GM19328 (cell line): ENCODE measurements at regions not wholly inside any gene's neighbourhood (a gene's known extent, or its start where the extent isn't known, plus 50 kb on each side); places are given as distances from the start of the nearest gene placed in this dataset.
"Not testable (repeated sequence)": the region's sequence is repeated elsewhere in the genome, so short reads cannot be mapped to it uniquely, and the experiment has no call there.

Experiments used
- ATAC-seq: cut with Tn5 transposase; IDR thresholded peaks from one replicate; pipeline ENCODE4 v1.9.1; 2021; ENCODE audit warnings: mild to moderate bottlenecking, moderate library complexity; ENCODE audit not compliant: unreplicated experiment

GRCh38 chr4:175033162-175033561, 115.0 kb downstream of the ADAM29 start:
- ATAC-seq = no peak

- no peak for ATAC-seq
These were observed 115.8 kb downstream of the ADAM29 start for GRCh38 chr4:175034007-175034406.

- ATAC-seq = no peak
These were observed 117.0 kb downstream of the ADAM29 start for GRCh38 chr4:175034986-175035705.

GRCh38 chr4:175035905-175036304, 117.7 kb downstream of the ADAM29 start:
- ATAC-seq = no peak

GRCh38 chr4:175048111-175048784, 130.1 kb downstream of the ADAM29 start:
- ATAC-seq = no peak

GRCh38 chr4:175048906-175049305, 130.7 kb downstream of the ADAM29 start:
- no peak for ATAC-seq

GRCh38 chr4:175051974-175052373, 133.8 kb downstream of the ADAM29 start:
- ATAC-seq = no peak

GRCh38 chr4:175054980-175055379, 136.8 kb downstream of the ADAM29 start:
- ATAC-seq = no peak

GRCh38 chr4:175062183-175062592, 144.0 kb downstream of the ADAM29 start:
- ATAC-seq = no peak

- ATAC-seq = no peak
These were observed 147.1 kb downstream of the ADAM29 start for GRCh38 chr4:175065228-175065627.

- ATAC-seq = no peak
These were observed 148.9 kb downstream of the ADAM29 start for GRCh38 chr4:175066923-175067627.

GRCh38 chr4:175068266-175068665, 150.1 kb downstream of the ADAM29 start:
- no peak for ATAC-seq

GRCh38 chr4:175070444-175070843, 152.3 kb downstream of the ADAM29 start:
- ATAC-seq = no peak

GRCh38 chr4:175071123-175071522, 153.0 kb downstream of the ADAM29 start:
- no peak for ATAC-seq

- no peak for ATAC-seq
These were observed 169.0 kb downstream of the ADAM29 start for GRCh38 chr4:175087145-175087544.

- no peak for ATAC-seq
These were observed 172.0 kb downstream of the ADAM29 start for GRCh38 chr4:175090116-175090515.

- no peak for ATAC-seq
These were observed 173.5 kb downstream of the ADAM29 start for GRCh38 chr4:175091649-175092048.

GRCh38 chr4:175092114-175092513, 174.0 kb downstream of the ADAM29 start:
- no peak for ATAC-seq

GRCh38 chr4:175093055-175093454, 174.9 kb downstream of the ADAM29 start:
- ATAC-seq = not testable (repeated sequence)

GRCh38 chr4:175103403-175103802, 185.2 kb downstream of the ADAM29 start:
- ATAC-seq = no peak

- no peak for ATAC-seq
These were observed 188.1 kb downstream of the ADAM29 start for GRCh38 chr4:175106301-175106700.

GRCh38 chr4:175109933-175110332, 191.8 kb downstream of the ADAM29 start:
- no peak for ATAC-seq
